ENCODE measurements at regions not wholly inside any gene's neighbourhood (a gene's known extent, or its start where the extent isn't known, plus 50 kb on each side); places are given as distances from the start of the nearest gene placed in this dataset.
A peak's percentile ranks its signal among the peaks of the same experiment; 100 is the strongest.
"Not testable (repeated sequence)": the region's sequence is repeated elsewhere in the genome, so short reads cannot be mapped to it uniquely, and the experiment has no call there.

DNA sequence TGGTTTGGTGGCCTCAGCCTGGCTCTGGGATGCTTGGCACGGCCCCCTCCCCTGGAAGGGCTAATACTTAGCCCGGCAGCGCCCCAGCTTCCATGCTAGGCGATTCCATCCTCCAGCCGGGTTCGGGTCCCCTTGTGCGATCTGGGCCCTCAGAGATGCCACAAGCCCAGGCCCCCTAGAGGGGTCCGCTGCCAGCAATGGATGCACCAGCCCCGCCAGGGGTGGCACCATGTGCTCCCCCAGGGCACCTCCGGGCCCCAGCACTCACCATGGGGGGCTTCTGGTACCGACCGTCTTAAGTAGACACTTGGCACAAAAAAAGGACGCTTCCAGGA is 125.7 kb upstream of the KCTD7 start:
- H3K27ac ChIP-seq = no peak overlapping the region
- no peaks in the 10 kb centered on the region for H3K9me3 ChIP-seq
- intact Hi-C loops (cut with DNase I) = no loop called here
- H3K4me3 ChIP-seq = no peak overlapping the region
- TF ChIP-seq POLR2A (IDR thresholded peaks at IDR 0.05) = no peak
- TF ChIP-seq, protein P1, sequence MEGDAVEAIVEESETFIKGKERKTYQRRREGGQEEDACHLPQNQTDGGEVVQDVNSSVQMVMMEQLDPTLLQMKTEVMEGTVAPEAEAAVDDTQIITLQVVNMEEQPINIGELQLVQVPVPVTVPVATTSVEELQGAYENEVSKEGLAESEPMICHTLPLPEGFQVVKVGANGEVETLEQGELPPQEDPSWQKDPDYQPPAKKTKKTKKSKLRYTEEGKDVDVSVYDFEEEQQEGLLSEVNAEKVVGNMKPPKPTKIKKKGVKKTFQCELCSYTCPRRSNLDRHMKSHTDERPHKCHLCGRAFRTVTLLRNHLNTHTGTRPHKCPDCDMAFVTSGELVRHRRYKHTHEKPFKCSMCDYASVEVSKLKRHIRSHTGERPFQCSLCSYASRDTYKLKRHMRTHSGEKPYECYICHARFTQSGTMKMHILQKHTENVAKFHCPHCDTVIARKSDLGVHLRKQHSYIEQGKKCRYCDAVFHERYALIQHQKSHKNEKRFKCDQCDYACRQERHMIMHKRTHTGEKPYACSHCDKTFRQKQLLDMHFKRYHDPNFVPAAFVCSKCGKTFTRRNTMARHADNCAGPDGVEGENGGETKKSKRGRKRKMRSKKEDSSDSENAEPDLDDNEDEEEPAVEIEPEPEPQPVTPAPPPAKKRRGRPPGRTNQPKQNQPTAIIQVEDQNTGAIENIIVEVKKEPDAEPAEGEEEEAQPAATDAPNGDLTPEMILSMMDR (IDR thresholded peaks at IDR 0.05) = no peak
- no peaks in the 10 kb centered on the region for H3K27me3 ChIP-seq
- H3K36me3 ChIP-seq = no peaks in the 10 kb centered on the region
- peaks cover 0 to 9% (median 3%) of the 10 kb centered on the region in 4 donors for H3K4me1 ChIP-seq
- DNase-seq (no peak), ATAC-seq (no peak)
- 30% methylated on average over 2 of the region's 13 CpGs for WGBS (ENCODE audit: insufficient coverage, low coverage, low lambda C conversion rate, missing lambda C conversion rate)

GRCh38 chr7:66503551-66504031 is 125.1 kb upstream of the KCTD7 start:
- H3K4me1 ChIP-seq = peaks cover 0 to 9% (median 3%) of the 10 kb centered on the region in 4 donors
- H3K27me3 ChIP-seq = no peaks in the 10 kb centered on the region
- ATAC-seq (peak in 2 of 4 donors; percentile 10 to 16), DNase-seq (no peak)
- no peaks in the 10 kb centered on the region for H3K9me3 ChIP-seq
- intact Hi-C loops (cut with DNase I) = no loop called here
- no peak overlapping the region for H3K4me3 ChIP-seq
- H3K27ac ChIP-seq = no peak overlapping the region
- H3K36me3 ChIP-seq = no peaks in the 10 kb centered on the region
- TF ChIP-seq, protein P1 (IDR thresholded peaks at IDR 0.05) = no peak
- no peak for TF ChIP-seq POLR2A (IDR thresholded peaks at IDR 0.05)
- WGBS (ENCODE audit: insufficient coverage, low coverage, low lambda C conversion rate, missing lambda C conversion rate) = 20% methylated on average over 1 of the region's 19 CpGs

DNA sequence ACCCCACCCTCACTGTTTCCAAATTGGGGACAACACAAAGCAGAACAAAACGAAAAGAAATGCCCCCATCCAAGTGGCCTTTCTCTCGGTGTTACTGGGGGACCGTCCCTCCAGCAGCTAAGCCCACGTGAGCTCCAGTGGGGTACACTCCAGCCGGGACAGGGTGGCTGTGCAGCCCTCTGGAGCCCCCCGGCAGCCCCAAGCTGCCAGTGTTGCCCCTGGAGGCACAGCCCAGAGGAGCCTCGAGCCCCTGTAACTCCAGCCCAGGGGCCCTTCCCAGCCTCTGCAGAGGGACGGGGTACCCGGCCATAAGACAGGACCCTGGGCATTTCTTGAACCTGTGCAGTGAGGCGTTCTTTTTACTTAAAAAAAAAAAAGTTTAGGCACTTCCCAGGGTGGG is 124.5 kb upstream of the KCTD7 start:
- Histone ChIP-seq H3K9me3 (no peaks in the 10 kb centered on the region), H3K4me1 (peaks cover 0 to 9% (median 3%) of the 10 kb centered on the region in 4 donors), H3K27me3 (no peaks in the 10 kb centered on the region), H3K4me3 (no peak overlapping the region), H3K36me3 (no peaks in the 10 kb centered on the region), H3K27ac (no peak overlapping the region)
- 63% methylated on average over 5 of the region's 10 CpGs for WGBS (ENCODE audit: insufficient coverage, low coverage, low lambda C conversion rate, missing lambda C conversion rate)
- no peak for DNase-seq
- intact Hi-C loops (cut with DNase I) = no loop called here
- ATAC-seq = no peak
- TF ChIP-seq POLR2A (IDR thresholded peaks at IDR 0.05) = no peak
- TF ChIP-seq, protein P1 (IDR thresholded peaks at IDR 0.05) = no peak

DNA sequence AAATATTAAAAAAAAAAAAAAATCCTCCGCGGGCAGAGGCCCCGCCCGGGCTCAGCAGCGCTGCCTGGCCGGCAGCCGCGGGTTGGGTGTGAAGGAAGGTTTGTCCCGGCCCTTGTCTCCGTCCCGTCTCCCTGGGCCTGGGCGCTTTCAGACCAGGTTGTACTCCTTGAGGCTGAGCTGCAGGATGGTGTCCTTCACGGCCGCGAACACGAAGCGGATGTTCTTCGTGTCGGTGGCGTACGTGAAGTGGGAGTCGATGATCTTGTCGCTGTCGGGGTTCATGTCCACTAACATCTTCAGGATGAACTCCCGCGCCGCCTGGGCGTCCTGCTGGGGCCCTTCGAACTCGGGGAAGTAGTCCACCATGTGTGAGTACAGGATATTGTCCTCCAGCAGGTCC is 123.7 kb upstream of the KCTD7 start:
- Histone ChIP-seq H3K4me3 (no peak overlapping the region), H3K4me1 (peaks cover 0 to 9% (median 3%) of the 10 kb centered on the region in 4 donors), H3K27me3 (no peaks in the 10 kb centered on the region), H3K36me3 (no peaks in the 10 kb centered on the region), H3K27ac (no peak overlapping the region), H3K9me3 (no peaks in the 10 kb centered on the region)
- intact Hi-C loops (cut with DNase I) = no loop called here
- no peak for TF ChIP-seq POLR2A (IDR thresholded peaks at IDR 0.05)
- DNase-seq (no peak), ATAC-seq (no peak)
- WGBS (ENCODE audit: insufficient coverage, low coverage, low lambda C conversion rate, missing lambda C conversion rate) = 81% methylated on average over 12 of the region's 30 CpGs

- Histone ChIP-seq H3K36me3 (no peaks in the 10 kb centered on the region), H3K4me1 (peaks cover 0 to 9% (median 3%) of the 10 kb centered on the region in 4 donors), H3K9me3 (no peaks in the 10 kb centered on the region), H3K27me3 (no peaks in the 10 kb centered on the region), H3K4me3 (peak overlapping the region in 1 of 3 donors; percentile 31), H3K27ac (no peak overlapping the region)
- no peak for TF ChIP-seq POLR2A (IDR thresholded peaks at IDR 0.05)
- TF ChIP-seq, protein P1 (IDR thresholded peaks at IDR 0.05) = no peak
- intact Hi-C loops (cut with DNase I) = no loop called here
- DNase-seq (peak in 1 of 3 donors; percentile 51), ATAC-seq (peak; percentile 34 to 57 (median 36))
- 82% methylated on average over 24 of the region's 86 CpGs for WGBS (ENCODE audit: insufficient coverage, low coverage, low lambda C conversion rate, missing lambda C conversion rate)
These were observed 122.9 kb upstream of the KCTD7 start for GRCh38 chr7:66505531-66506451.

DNA sequence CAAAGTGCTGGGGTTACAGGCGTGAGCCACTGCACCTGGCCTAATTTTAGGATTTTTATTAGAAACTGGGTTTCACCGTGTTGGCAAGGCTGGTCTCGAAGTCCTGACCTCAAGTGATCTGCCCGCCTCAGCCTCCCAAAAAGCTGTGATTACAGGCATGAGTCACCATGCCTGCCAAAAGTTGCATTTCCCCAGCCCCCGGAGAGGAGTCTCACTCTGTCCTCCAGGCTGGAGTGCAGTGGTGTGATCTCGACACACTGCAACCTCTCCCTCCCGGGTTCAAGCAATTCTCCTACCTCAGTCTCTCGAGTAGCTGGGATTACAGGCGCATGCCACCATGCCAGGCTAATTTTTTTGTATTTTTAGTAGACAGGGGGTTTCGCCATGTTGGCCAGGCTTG is 122.0 kb upstream of the KCTD7 start:
- H3K4me3 ChIP-seq; H3K36me3 ChIP-seq; H3K9me3 ChIP-seq; H3K27me3 ChIP-seq; H3K27ac ChIP-seq; H3K4me1 ChIP-seq; intact Hi-C loops (cut with DNase I): not testable (repeated sequence)
- WGBS (ENCODE audit: insufficient coverage, low coverage, low lambda C conversion rate, missing lambda C conversion rate) = 67% methylated on average over 7 of the region's 10 CpGs
- ATAC-seq = peak in 1 of 4 donors; percentile 11
- DNase-seq = peak in 1 of 3 donors; percentile 16

All from right lobe of liver (tissue), 6 donors.